H7 (cell line): ENCODE measurements at regions not wholly inside any gene's neighbourhood (a gene's known extent, or its start where the extent isn't known, plus 50 kb on each side); places are given as distances from the start of the nearest gene placed in this dataset.
"Not testable (repeated sequence)": the region's sequence is repeated elsewhere in the genome, so short reads cannot be mapped to it uniquely, and the experiment has no call there.

Source experiments
- DNase-seq: peaks from one replicate; pipeline ENCODE4 v3.0.0; 2012
- H3K27me3 ChIP-seq: 2 replicates; pipeline ENCODE4 v1.6.0; 2011; ENCODE audit warnings: mild to moderate bottlenecking, low read length; ENCODE audit not compliant: control insufficient read depth, insufficient read depth
- H3K36me3 ChIP-seq: replicated peaks from 2 replicates; pipeline ENCODE4 v1.5.1; 2011; ENCODE audit warnings: low read length; ENCODE audit not compliant: control insufficient read depth, insufficient read depth
- H3K4me3 ChIP-seq: 2 replicates; pipeline ENCODE4 v1.5.1; 2011; ENCODE audit warnings: low read depth, mild to moderate bottlenecking, control low read depth, low read length, moderate library complexity; ENCODE audit not compliant: insufficient read depth

DNA sequence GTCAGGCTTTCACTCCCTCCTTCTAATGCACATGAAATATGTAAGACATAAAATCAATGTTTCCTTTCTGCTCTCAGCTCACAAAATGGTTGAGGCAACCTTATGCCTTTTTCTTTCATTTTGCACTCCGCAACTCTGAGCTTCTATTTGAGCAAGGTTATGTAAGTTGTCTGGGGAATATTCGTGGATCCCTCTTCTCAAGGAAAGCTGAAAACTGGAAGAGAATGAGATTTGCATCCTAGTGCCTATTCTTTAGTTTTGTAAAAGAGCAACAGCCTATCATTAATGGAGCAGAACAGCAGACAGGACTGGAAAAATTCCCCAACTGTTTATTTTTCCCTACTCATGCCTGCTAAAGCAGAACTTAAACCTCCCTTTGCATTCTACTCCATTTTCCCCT lies 141.7 kb downstream of the FAM76B start:
- Histone ChIP-seq H3K27me3 (no peaks in the 10 kb centered on the region), H3K4me3 (no peak overlapping the region), H3K36me3 (no peaks in the 10 kb centered on the region)
- DNase-seq: no peak

- H3K36me3 ChIP-seq: no peaks in the 10 kb centered on the region
- H3K4me3 ChIP-seq: no peak overlapping the region
- DNase-seq: no peak
- H3K27me3 ChIP-seq: no peaks in the 10 kb centered on the region
Measured at GRCh38 chr11:95647355-95647754, 142.2 kb downstream of the FAM76B start.

GRCh38 chr11:95641495-95641894 lies 148.1 kb downstream of the FAM76B start:
- no peak overlapping the region for H3K4me3 ChIP-seq
- DNase-seq: no peak
- H3K27me3 ChIP-seq: no peaks in the 10 kb centered on the region
- H3K36me3 ChIP-seq: no peaks in the 10 kb centered on the region

GRCh38 chr11:95638501-95638900 lies 151.1 kb downstream of the FAM76B start:
- no peaks in the 10 kb centered on the region for H3K36me3 ChIP-seq
- H3K27me3 ChIP-seq: no peaks in the 10 kb centered on the region
- H3K4me3 ChIP-seq: no peak overlapping the region
- no peak for DNase-seq

DNA sequence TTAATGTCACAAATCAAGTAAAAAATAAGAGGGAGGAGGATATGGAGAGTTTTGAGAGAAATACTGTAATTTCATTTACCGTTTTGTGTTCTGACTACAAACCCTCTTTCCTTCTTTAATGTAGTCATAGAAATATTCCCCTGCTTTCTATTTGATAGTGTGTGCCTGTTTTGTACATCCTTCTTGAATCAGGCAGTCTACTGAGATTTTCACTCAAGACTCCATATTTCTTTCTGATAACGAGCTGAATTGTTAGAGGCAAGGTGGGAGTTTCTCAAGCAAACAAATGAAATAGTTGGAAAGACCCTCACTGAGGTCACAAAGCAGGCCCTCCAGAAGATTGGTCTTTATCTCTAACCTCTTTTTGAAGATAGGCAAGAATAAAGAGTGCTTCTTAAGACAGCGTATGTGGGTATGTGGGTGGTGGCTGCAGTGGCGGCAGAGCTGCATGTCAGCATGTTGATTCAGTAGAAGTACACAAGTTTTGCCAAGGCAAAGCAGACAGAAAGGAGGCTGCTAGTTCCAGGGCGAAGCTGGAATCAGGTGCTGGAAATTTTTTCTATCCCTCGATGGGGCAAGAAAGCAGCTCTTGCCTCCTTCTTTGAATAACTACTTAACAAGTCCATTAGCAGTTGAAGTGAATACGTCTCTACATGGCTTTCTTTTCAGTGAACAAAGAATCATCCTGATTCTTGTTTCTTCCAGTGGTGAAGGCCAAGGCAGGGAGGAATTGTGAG lies 164.2 kb downstream of the FAM76B start:
- DNase-seq: no peak
- H3K27me3 ChIP-seq: no peaks in the 10 kb centered on the region
- no peaks in the 10 kb centered on the region for H3K36me3 ChIP-seq
- H3K4me3 ChIP-seq: no peak overlapping the region

DNA sequence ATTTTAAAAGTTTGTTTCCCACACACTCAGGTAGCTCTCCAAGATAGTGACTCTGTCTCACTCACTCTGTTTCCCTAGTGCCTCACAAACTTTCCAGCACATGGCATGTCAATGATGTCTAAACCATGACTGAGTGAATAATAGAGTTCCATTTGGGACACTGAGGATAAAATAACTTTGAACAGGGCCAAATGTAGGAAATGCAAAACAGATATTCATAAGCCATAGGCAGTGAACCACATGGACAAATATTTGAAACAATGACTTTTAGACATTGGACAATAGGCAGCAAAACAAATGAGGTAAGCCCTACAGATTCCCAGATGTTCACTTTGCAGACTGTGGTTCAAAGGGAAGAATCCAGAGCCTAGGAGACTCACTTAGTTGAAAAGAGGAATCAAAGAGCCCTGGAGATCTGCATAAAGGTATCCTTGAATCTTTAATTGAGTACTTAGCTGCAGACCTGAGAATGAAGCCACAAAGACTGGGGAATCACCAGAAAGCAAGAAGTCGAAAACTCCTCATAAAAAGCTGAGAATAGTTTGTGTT lies 173.3 kb downstream of the FAM76B start:
- no peak for DNase-seq
- no peaks in the 10 kb centered on the region for H3K27me3 ChIP-seq
- H3K4me3 ChIP-seq: no peak overlapping the region
- H3K36me3 ChIP-seq: no peaks in the 10 kb centered on the region

DNA sequence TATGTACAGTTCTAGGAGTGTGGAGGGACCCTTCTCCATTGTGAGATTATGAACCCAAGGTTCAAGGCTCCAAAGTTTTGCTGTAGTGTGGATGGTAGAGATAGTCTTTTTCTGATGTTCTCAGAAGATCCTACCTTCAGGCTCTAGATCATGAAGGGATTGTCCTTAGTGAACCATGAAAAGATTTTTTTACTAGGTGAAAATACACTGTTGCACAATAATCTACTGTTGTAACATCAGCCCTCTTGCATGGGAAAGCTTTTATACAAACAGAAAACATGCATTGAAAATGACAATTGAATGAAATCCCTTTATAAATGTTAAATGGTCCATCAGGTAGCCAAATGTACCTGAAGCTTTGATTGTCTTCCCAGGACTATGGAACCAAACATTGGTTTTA lies 177.8 kb downstream of the FAM76B start:
- Histone ChIP-seq H3K4me3 (no peak overlapping the region), H3K36me3 (no peaks in the 10 kb centered on the region), H3K27me3 (no peaks in the 10 kb centered on the region)
- no peak for DNase-seq

- DNase-seq, H3K36me3 ChIP-seq, H3K4me3 ChIP-seq, H3K27me3 ChIP-seq: not testable (repeated sequence)
Measured at GRCh38 chr11:95610185-95610584, 179.4 kb downstream of the FAM76B start.

- no peak for DNase-seq
- Histone ChIP-seq H3K27me3 (no peaks in the 10 kb centered on the region), H3K36me3 (no peaks in the 10 kb centered on the region), H3K4me3 (no peak overlapping the region)
Measured at GRCh38 chr11:95608093-95608492, 181.5 kb downstream of the FAM76B start.

DNA sequence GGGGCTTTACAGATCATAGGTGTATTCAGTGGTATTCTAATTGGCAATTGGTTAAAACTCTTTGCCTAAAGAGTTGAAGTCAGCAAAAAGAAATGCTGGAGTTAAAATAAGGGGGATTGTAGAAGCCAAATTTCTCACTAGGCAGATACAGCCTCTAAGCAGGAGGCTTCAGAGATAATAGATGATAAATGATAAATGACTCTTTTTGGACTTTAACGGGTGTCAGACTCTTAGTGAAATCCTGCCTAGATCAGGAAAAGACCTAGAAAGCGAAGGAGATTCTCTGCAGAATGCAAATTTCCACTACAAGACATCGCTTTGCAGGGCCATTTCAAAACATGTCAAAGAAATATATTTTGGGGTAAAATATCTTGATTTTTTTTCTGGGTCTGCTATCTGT lies 182.8 kb downstream of the FAM76B start:
- Histone ChIP-seq H3K36me3 (no peaks in the 10 kb centered on the region), H3K4me3 (no peak overlapping the region), H3K27me3 (no peaks in the 10 kb centered on the region)
- no peak for DNase-seq

DNA sequence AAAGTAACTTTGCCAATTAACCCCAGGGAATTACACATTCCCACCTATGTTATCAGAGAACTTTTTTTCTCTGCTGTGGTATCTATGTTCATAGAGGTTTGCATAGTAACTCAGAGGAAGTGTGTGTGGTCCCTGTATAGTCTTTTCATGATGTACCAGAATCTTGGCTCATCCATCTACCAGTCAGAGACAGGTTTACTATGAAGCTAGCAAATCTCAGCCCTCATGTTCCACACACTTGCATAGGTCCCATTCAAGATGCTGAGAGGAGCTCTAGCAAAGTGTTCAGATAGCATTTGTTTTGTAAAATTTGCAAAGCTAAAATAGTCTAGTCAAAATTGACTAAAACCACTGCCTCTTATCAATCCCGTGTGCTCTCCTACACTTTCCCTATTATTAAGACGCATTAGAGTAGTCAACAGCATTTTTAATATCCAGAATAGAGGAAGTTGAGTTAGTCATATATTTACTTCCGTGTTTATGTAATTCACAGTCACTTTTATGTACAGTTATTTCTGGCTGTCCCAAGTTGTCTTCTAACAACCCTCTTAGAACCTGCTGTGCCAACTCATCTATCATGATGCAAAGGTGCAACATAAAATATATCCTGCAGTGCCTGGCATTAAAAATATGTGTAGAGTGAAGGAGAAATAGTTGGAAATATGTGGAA lies 184.2 kb downstream of the FAM76B start:
- no peaks in the 10 kb centered on the region for H3K36me3 ChIP-seq
- H3K4me3 ChIP-seq: no peak overlapping the region
- H3K27me3 ChIP-seq: no peaks in the 10 kb centered on the region
- no peak for DNase-seq

DNA sequence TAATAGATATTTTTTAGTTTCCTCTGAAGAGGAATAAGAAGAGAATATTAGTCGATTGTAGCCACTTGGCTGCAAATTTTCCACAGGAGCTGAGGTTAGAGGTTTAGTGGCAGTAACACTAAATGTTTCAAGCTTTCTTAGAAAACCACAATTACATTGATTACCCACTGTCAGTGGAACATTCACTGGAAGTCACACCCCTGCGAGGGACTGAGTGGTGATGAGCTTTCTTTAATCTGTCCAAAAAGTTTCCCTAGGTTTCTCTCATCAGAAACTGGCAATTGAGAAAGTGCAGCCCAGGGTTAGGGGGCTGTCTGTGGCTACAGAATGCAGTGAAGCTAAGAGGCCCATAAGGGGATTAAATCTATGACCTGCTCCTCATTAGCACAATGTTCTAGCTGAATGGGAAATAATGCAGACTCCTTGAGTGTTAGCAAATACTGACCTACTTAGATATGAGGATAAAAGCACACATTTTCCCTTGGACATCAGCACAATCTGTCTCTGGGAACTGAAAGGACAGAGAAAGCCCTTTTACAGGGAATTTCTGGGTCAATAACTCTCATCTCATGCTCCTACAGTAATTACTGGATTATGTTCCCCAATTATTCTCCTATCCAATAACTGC lies 189.5 kb downstream of the FAM76B start:
- Histone ChIP-seq H3K4me3 (no peak overlapping the region), H3K36me3 (no peaks in the 10 kb centered on the region), H3K27me3 (no peaks in the 10 kb centered on the region)
- no peak for DNase-seq

- no peaks in the 10 kb centered on the region for H3K27me3 ChIP-seq
- no peak overlapping the region for H3K4me3 ChIP-seq
- H3K36me3 ChIP-seq: no peaks in the 10 kb centered on the region
- no peak for DNase-seq
Measured at GRCh38 chr11:95595973-95596489, 193.6 kb downstream of the FAM76B start.

- Histone ChIP-seq H3K36me3 (no peaks in the 10 kb centered on the region), H3K27me3 (no peaks in the 10 kb centered on the region), H3K4me3 (no peak overlapping the region)
- no peak for DNase-seq
Measured at GRCh38 chr11:95595541-95595940, 194.0 kb downstream of the FAM76B start.

DNA sequence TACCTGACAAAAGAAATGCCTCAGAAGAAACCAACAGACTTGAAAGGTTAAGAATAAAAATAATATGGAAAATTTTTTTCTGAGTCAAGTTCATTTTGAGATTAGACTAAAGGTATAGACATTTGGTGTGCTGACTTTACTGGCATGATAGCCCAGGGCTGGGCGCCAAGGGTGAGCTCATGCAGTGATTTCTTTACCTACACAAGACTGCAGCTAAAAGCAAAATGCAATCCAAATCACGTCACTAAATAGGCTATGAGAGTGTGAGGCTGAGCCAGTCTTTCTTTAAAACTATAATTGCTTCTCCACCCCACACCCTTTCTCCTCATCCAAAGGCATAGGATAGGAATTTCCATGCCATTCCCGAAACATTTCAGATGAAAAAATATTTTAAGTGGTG lies 196.5 kb downstream of the FAM76B start:
- DNase-seq: no peak
- Histone ChIP-seq H3K4me3 (no peak overlapping the region), H3K36me3 (no peaks in the 10 kb centered on the region), H3K27me3 (no peaks in the 10 kb centered on the region)
